ENCODE measurements at regions not wholly inside any gene's neighbourhood (a gene's known extent, or its start where the extent isn't known, plus 50 kb on each side); places are given as distances from the start of the nearest gene placed in this dataset.

DNA sequence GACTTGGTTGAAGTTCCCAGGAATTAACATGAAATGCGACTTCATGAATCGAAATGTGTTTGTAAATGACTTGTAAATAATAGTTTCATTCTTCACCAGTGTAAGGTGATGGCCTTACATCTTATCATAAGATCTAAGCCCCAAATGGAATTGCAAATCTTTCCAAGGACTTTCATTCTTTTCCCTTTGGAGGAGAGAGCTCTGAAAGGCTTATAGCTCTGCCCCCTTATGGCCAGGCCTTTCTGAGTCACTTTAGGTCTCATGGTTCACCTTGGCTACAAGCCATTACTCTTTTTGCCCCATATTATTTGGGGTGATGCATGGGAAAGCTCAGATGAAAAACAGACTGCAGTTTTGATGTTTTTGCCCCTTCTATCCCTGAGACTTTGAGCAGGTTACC lies 209.1 kb upstream of the BMP2 start:
- DNase-seq (no peak), ATAC-seq (no peak)
- ChIA-PET POLR2A (no interaction called here), CTCF (no interaction called here)
- no peak overlapping the region for H3K27ac Mint-ChIP-seq
- no peak overlapping the region for H3K4me3 Mint-ChIP-seq
- H3K9me3 Mint-ChIP-seq (ENCODE audit: insufficient read depth) = no peaks in the 10 kb centered on the region
- no peaks in the 10 kb centered on the region for H3K27me3 Mint-ChIP-seq (ENCODE audit: low read depth)
- no peaks in the 10 kb centered on the region for H3K4me1 Mint-ChIP-seq (ENCODE audit: low read depth)
- H3K36me3 Mint-ChIP-seq (ENCODE audit: low read depth) = no peaks in the 10 kb centered on the region

GRCh38 chr20:6533761-6534479 lies 233.6 kb upstream of the BMP2 start:
- H3K36me3 Mint-ChIP-seq (ENCODE audit: low read depth) = no peaks in the 10 kb centered on the region
- ChIA-PET POLR2A (no interaction called here), CTCF (no interaction called here)
- no peaks in the 10 kb centered on the region for H3K4me1 Mint-ChIP-seq (ENCODE audit: low read depth)
- DNase-seq = no peak
- no peak overlapping the region for H3K27ac Mint-ChIP-seq
- no peak for ATAC-seq
- H3K27me3 Mint-ChIP-seq (ENCODE audit: low read depth) = no peaks in the 10 kb centered on the region
- no peak overlapping the region for H3K4me3 Mint-ChIP-seq
- no peaks in the 10 kb centered on the region for H3K9me3 Mint-ChIP-seq (ENCODE audit: insufficient read depth)

DNA sequence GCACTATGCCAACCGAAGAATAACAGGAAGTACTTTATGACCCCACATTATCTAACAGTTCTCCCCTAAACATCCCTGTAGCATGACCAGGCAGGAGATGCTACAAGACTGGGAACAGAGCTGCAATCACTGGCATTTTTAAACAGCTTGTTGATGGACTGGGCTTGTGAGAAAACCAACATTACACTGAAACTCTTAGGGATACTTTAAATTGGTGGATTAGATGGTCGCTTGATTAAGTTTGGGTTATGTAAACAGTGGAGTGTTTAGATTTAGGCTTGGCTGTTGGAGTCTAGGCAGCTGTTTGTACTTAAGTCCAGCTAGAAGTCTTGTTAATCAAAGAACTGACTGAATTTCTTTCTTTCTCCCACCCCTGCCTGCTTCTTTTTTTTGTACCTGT lies 234.1 kb upstream of the BMP2 start:
- no peak for ATAC-seq
- no peak overlapping the region for H3K4me3 Mint-ChIP-seq

DNA sequence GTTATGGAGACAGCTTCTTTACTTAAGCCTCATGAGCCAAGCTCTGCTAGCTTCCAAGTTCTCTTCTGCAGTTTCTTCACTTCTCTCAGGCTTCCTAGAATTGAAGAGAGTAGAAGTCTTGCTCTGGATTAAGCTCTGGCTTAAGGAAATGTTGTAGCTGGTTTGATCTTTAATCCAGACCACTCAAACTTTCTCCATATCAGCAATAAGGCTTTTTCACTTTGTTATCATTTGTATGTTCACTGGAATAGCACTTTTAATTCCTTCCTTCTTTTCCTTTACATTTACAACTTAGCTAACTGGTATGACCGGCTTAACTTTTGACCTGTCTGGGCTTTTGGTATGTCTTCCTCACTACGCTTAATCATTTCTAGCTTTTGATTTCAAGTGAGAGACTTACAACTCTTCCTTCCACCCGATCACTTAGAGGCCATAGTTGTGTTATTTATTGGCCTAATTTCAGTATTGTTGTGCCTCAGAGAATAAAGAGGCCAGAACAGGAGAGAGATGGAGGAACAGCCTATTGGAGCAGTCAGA lies 236.6 kb upstream of the BMP2 start:
- POLR2A ChIA-PET = no interaction called here
- CTCF ChIA-PET = no interaction called here
- DNase-seq = no peak
- Mint-ChIP-seq H3K9me3 (ENCODE audit: insufficient read depth) (no peaks in the 10 kb centered on the region), H3K27me3 (ENCODE audit: low read depth) (no peaks in the 10 kb centered on the region), H3K4me3 (no peak overlapping the region), H3K27ac (no peak overlapping the region), H3K4me1 (ENCODE audit: low read depth) (no peaks in the 10 kb centered on the region), H3K36me3 (ENCODE audit: low read depth) (no peaks in the 10 kb centered on the region)
- ATAC-seq = no peak

More for the DNA sequence above, 234.1 kb upstream of the BMP2 start:
- Mint-ChIP-seq H3K4me1 (ENCODE audit: low read depth) (no peaks in the 10 kb centered on the region), H3K27ac (no peak overlapping the region), H3K9me3 (ENCODE audit: insufficient read depth) (no peaks in the 10 kb centered on the region), H3K27me3 (ENCODE audit: low read depth) (no peaks in the 10 kb centered on the region), H3K36me3 (ENCODE audit: low read depth) (no peaks in the 10 kb centered on the region)
- ChIA-PET POLR2A (no interaction called here), CTCF (no interaction called here)
- DNase-seq = no peak

- ChIA-PET CTCF (no interaction called here), POLR2A (no interaction called here)
- no peak for DNase-seq
- Mint-ChIP-seq H3K9me3 (ENCODE audit: insufficient read depth) (no peaks in the 10 kb centered on the region), H3K4me1 (ENCODE audit: low read depth) (no peaks in the 10 kb centered on the region), H3K36me3 (ENCODE audit: low read depth) (no peaks in the 10 kb centered on the region), H3K27ac (no peak overlapping the region), H3K27me3 (ENCODE audit: low read depth) (no peaks in the 10 kb centered on the region), H3K4me3 (no peak overlapping the region)
- no peak for ATAC-seq
Observed at GRCh38 chr20:6530254-6530653, 237.2 kb upstream of the BMP2 start.

- H3K27ac Mint-ChIP-seq = no peak overlapping the region
- H3K9me3 Mint-ChIP-seq (ENCODE audit: insufficient read depth) = peaks cover 7% of the 10 kb centered on the region
- POLR2A ChIA-PET = no interaction called here
- no peak overlapping the region for H3K4me3 Mint-ChIP-seq
- no peak for DNase-seq
- no peaks in the 10 kb centered on the region for H3K4me1 Mint-ChIP-seq (ENCODE audit: low read depth)
- H3K36me3 Mint-ChIP-seq (ENCODE audit: low read depth) = no peaks in the 10 kb centered on the region
- H3K27me3 Mint-ChIP-seq (ENCODE audit: low read depth) = no peaks in the 10 kb centered on the region
- no peak for ATAC-seq
- CTCF ChIA-PET = no interaction called here
Observed at GRCh38 chr20:6525447-6526303, 241.8 kb upstream of the BMP2 start.

DNA sequence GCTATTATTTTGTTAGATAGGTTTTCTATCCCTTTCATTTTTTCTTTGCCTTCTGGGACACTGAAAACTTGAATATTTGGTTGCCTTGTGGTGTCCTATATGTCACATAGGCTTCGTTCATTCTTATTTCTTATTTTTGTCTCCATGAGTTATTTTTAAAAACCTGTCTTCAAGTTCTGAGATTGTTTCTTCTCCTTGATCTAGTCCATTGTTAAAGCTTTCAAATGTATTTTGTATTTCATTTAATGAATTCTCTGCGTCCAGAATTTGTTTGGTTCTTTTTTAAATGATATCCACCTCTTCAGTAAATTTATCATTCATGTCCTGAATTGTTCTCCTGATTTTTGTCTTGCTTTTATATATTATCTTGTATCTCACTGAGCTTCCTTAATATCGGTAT lies 243.2 kb upstream of the BMP2 start:
- no peaks in the 10 kb centered on the region for H3K36me3 Mint-ChIP-seq (ENCODE audit: low read depth)
- no peak overlapping the region for H3K27ac Mint-ChIP-seq
- H3K4me1 Mint-ChIP-seq (ENCODE audit: low read depth) = no peaks in the 10 kb centered on the region
- peaks cover 7% of the 10 kb centered on the region for H3K9me3 Mint-ChIP-seq (ENCODE audit: insufficient read depth)
- POLR2A ChIA-PET = no interaction called here
- H3K27me3 Mint-ChIP-seq (ENCODE audit: low read depth) = no peaks in the 10 kb centered on the region
- CTCF ChIA-PET = no interaction called here
- ATAC-seq (no peak), DNase-seq (no peak)
- no peak overlapping the region for H3K4me3 Mint-ChIP-seq

- H3K4me1 Mint-ChIP-seq (ENCODE audit: low read depth) = no peaks in the 10 kb centered on the region
Observed at GRCh38 chr20:6519556-6519955, 247.9 kb upstream of the BMP2 start.

DNA sequence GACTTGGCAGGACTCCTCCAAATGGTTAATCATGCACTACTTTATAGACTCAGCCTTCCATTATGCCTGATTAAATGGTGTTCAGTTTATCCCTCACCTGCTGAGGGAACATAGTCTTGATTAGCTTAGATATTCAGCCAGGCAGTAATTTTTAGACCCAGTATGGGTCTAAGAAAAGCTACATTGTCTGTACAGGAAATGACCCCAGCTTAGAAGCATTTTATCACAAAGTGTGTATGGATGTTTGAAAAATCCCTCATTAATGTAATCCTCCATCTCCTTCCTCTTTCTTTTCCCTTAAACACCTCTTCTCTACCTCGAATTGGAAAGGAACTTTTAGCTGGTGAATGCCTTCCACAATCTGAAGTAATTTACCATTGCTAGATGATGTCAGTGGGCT lies 252.2 kb upstream of the BMP2 start:
- no peaks in the 10 kb centered on the region for H3K9me3 Mint-ChIP-seq (ENCODE audit: insufficient read depth)

More at GRCh38 chr20:6519556-6519955, 247.9 kb upstream of the BMP2 start:
- CTCF ChIA-PET = no interaction called here
- no peak for ATAC-seq
- DNase-seq = no peak
- Mint-ChIP-seq H3K27ac (no peak overlapping the region), H3K4me3 (no peak overlapping the region), H3K9me3 (ENCODE audit: insufficient read depth) (peaks cover 4% of the 10 kb centered on the region), H3K36me3 (ENCODE audit: low read depth) (no peaks in the 10 kb centered on the region), H3K27me3 (ENCODE audit: low read depth) (no peaks in the 10 kb centered on the region)
- POLR2A ChIA-PET = no interaction called here

GRCh38 chr20:6513599-6513998 lies 253.9 kb upstream of the BMP2 start:
- Mint-ChIP-seq H3K9me3 (ENCODE audit: insufficient read depth) (peaks cover 5% of the 10 kb centered on the region), H3K4me3 (no peak overlapping the region), H3K36me3 (ENCODE audit: low read depth) (no peaks in the 10 kb centered on the region), H3K27ac (no peak overlapping the region), H3K27me3 (ENCODE audit: low read depth) (no peaks in the 10 kb centered on the region), H3K4me1 (ENCODE audit: low read depth) (no peaks in the 10 kb centered on the region)
- CTCF ChIA-PET = no interaction called here
- no peak for DNase-seq
- ATAC-seq = no peak
- POLR2A ChIA-PET = no interaction called here

More for the DNA sequence above, 252.2 kb upstream of the BMP2 start:
- ChIA-PET POLR2A (no interaction called here), CTCF (no interaction called here)
- Mint-ChIP-seq H3K27me3 (ENCODE audit: low read depth) (no peaks in the 10 kb centered on the region), H3K27ac (no peak overlapping the region), H3K4me3 (no peak overlapping the region), H3K4me1 (ENCODE audit: low read depth) (no peaks in the 10 kb centered on the region), H3K36me3 (ENCODE audit: low read depth) (no peaks in the 10 kb centered on the region)
- DNase-seq (no peak), ATAC-seq (no peak)

- ChIA-PET POLR2A (no interaction called here), CTCF (no interaction called here)
- DNase-seq (no peak), ATAC-seq (no peak)
- no peaks in the 10 kb centered on the region for H3K4me1 Mint-ChIP-seq (ENCODE audit: low read depth)
- H3K4me3 Mint-ChIP-seq = no peak overlapping the region
- H3K9me3 Mint-ChIP-seq (ENCODE audit: insufficient read depth) = peaks cover 5% of the 10 kb centered on the region
- no peaks in the 10 kb centered on the region for H3K36me3 Mint-ChIP-seq (ENCODE audit: low read depth)
- no peaks in the 10 kb centered on the region for H3K27me3 Mint-ChIP-seq (ENCODE audit: low read depth)
- no peak overlapping the region for H3K27ac Mint-ChIP-seq
Observed at GRCh38 chr20:6509374-6509773, 258.1 kb upstream of the BMP2 start.

DNA sequence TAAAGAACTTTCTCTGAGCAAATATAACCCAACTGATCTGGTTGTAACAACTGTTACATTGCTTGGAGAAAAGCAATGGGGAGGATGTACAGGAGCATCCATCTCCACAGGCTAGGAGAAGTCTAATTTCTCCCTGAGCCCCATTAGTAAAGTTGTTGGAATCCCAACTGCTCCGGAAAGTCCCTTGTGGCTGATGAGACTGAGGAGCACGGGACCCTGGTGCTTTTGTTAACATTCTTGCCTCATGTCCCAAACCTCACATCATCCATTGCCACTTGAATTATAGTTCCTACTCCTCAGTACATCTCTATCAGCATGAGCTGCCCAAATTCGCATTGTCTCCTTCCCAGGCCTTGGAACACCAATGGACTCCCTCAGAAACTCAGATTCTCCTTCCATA lies 260.6 kb upstream of the BMP2 start:
- no peaks in the 10 kb centered on the region for H3K36me3 Mint-ChIP-seq (ENCODE audit: low read depth)
- no peak for DNase-seq
- no peak overlapping the region for H3K4me3 Mint-ChIP-seq
- no peaks in the 10 kb centered on the region for H3K4me1 Mint-ChIP-seq (ENCODE audit: low read depth)
- ChIA-PET CTCF (no interaction called here), POLR2A (no interaction called here)
- H3K27ac Mint-ChIP-seq = no peak overlapping the region
- no peaks in the 10 kb centered on the region for H3K27me3 Mint-ChIP-seq (ENCODE audit: low read depth)
- no peak for ATAC-seq
- H3K9me3 Mint-ChIP-seq (ENCODE audit: insufficient read depth) = peaks cover 5% of the 10 kb centered on the region

Measured in activated CD8-positive, alpha-beta T cell treated with anti-CD3 and anti-CD28 coated beads, Interleukin-2, amount 10 ng/mL, durations not matched to agents 7 days and 5 days (primary cell).